Panc1 (cell line): ENCODE measurements at regions not wholly inside any gene's neighbourhood (a gene's known extent, or its start where the extent isn't known, plus 50 kb on each side); places are given as distances from the start of the nearest gene placed in this dataset.

Experiments
- ATAC-seq: fragments of 200-7000 bp; cut with Tn5 transposase; 2 replicates; pipeline ENCODE4 v1.9.1; 2020; ENCODE audit warnings: mild to moderate bottlenecking, moderate library complexity
- BruUV-seq: library from RNA; stranded (reverse); fragments of 400-500 nt; replicated peaks from 2 replicates; lab custom pipeline; 2021; lab: Mats Ljungman, UMichigan
- CTCF ChIA-PET: fragments of 300-600 bp; sonication (Branson Sonifier 250); formaldehyde crosslinking; loops from one replicate; lab custom pipeline; 2022; ENCODE audit warnings: antibody characterized with exemption; lab: Charles Lee
- POLR2A ChIA-PET: fragments of 300-600 bp; sonication (Branson Sonifier 250); formaldehyde crosslinking; loops from one replicate; lab custom pipeline; 2022; ENCODE audit warnings: antibody characterized with exemption; lab: Charles Lee
- DNase-seq: peaks from one replicate; pipeline ENCODE4 v3.0.0-alpha.2; 2010; ENCODE audit warnings: low read depth, low spot score
- H3K27ac ChIP-seq: 2 replicates; pipeline ENCODE4 v1.5.1; 2011; ENCODE audit warnings: mild to moderate bottlenecking, low read length, inconsistent platforms
- H3K27me3 ChIP-seq: fragments of 200-500 bp; sonication (Bioruptor generic); 2 replicates; pipeline ENCODE4 v1.6.0; 2014; ENCODE audit warnings: low read length, inconsistent platforms; ENCODE audit not compliant: control insufficient read depth, insufficient read depth
- H3K36me3 ChIP-seq: fragments of 200-500 bp; sonication (Bioruptor generic); 2 replicates; pipeline ENCODE4 v1.5.1; 2014; ENCODE audit warnings: inconsistent platforms, mild to moderate bottlenecking, low read length, moderate library complexity; ENCODE audit not compliant: control insufficient read depth, insufficient read depth
- H3K4me1 ChIP-seq: 2 replicates; pipeline ENCODE4 v1.5.1; 2011; ENCODE audit warnings: inconsistent platforms, mild to moderate bottlenecking, low read length, moderate library complexity; ENCODE audit not compliant: control insufficient read depth, insufficient read depth
- H3K4me3 ChIP-seq, 2 experiments: 2 replicates each; pipeline ENCODE4 v1.5.1; 2011 to 2012; ENCODE audit warnings: low read depth in 2 of 2, low read length in 2 of 2, mild to moderate bottlenecking in 2 of 2, inconsistent platforms in 1 of 2, moderate library complexity in 1 of 2
- H3K9me3 ChIP-seq: fragments of 200-500 bp; sonication (Bioruptor generic); 2 replicates; pipeline ENCODE4 v1.5.1; 2014; ENCODE audit warnings: low read depth, mild to moderate bottlenecking, inconsistent platforms, low read length, moderate library complexity; ENCODE audit not compliant: control insufficient read depth, insufficient read depth
- CTCF ChIP-seq: fragments of 450-650 bp; IDR thresholded peaks from 2 replicates; pipeline ENCODE4 v1.5.1; 2017; ENCODE audit warnings: mild to moderate bottlenecking
- POLR2AphosphoS5 ChIP-seq: IDR thresholded peaks from 2 replicates; pipeline ENCODE4 v1.6.1; 2012; ENCODE audit warnings: mild to moderate bottlenecking, low read depth, low read length, moderate library complexity
- REST ChIP-seq, 2 experiments: IDR thresholded peaks; 2 replicates each; pipeline ENCODE4 v1.6.1; 2011 to 2012; ENCODE audit warnings: low read depth in 2 of 2, control low read depth in 1 of 2, low read length in 1 of 2, mild to moderate bottlenecking in 1 of 2, moderate library complexity in 1 of 2; ENCODE audit not compliant: insufficient read depth in 1 of 2
- SIN3A ChIP-seq: IDR thresholded peaks from 2 replicates; pipeline ENCODE4 v1.6.1; 2012; ENCODE audit warnings: low read depth, mild to moderate bottlenecking, low read length, moderate library complexity, borderline replicate concordance; ENCODE audit not compliant: insufficient read depth
- TCF7L2 ChIP-seq: IDR thresholded peaks from 2 replicates; pipeline ENCODE4 v1.6.1; 2011; ENCODE audit warnings: mild to moderate bottlenecking, low read depth, low read length, inconsistent platforms
- in situ Hi-C: cut with HindIII; loops from 2 replicates; pipeline ENCODE4 v1.10.0; 2016; ENCODE audit warnings: low sequenced_read_pairs, low pct_unique_long_range_greater_than_20kb
- intact Hi-C: fragments of 100-400 bp; cut with micrococcal nuclease; formaldehyde crosslinking; loops from one replicate; pipeline ENCODE4 v1.10.0; 2022; ENCODE audit not compliant: unreplicated experiment

- Histone ChIP-seq H3K36me3 (no peaks in the 10 kb centered on the region), H3K27me3 (no peaks in the 10 kb centered on the region), H3K4me1 (no peaks in the 10 kb centered on the region), H3K9me3 (no peaks in the 10 kb centered on the region), H3K27ac (no peak overlapping the region), H3K4me3 (no peak overlapping the region)
- ATAC-seq, result no peak
- intact Hi-C loops, result no loop called here
- CTCF ChIA-PET, result no interaction called here
- POLR2A ChIA-PET, result no interaction called here
- no TSS peak for BruUV-seq
- in situ Hi-C loops, result no loop called here
- no peak for DNase-seq
- TF ChIP-seq TCF7L2 (no peak), REST (IDR thresholded peaks at IDR 0.05; ENCODE audit: insufficient read depth in 1 of 2, low read depth in 2 of 2, low read length in 1 of 2) (no peak), CTCF (no peak), SIN3A (no peak), POLR2AphosphoS5 (no peak)
Observed at GRCh38 chr6:23568292-23568691, 557.7 kb upstream of the NRSN1 start.

GRCh38 chr6:23584134-23584763 is 541.8 kb upstream of the NRSN1 start:
- H3K27me3 ChIP-seq, result no peaks in the 10 kb centered on the region
- in situ Hi-C loops, result no loop called here
- ChIA-PET POLR2A (no interaction called here), CTCF (no interaction called here)
- DNase-seq, result no peak
- no peak overlapping the region for H3K27ac ChIP-seq
- TF ChIP-seq SIN3A (no peak), REST (IDR thresholded peaks at IDR 0.05; ENCODE audit: insufficient read depth in 1 of 2, low read depth in 2 of 2, low read length in 1 of 2) (no peak), TCF7L2 (no peak), CTCF (no peak)
- no peak for ATAC-seq
- H3K4me1 ChIP-seq, result no peaks in the 10 kb centered on the region
- no peak overlapping the region for H3K4me3 ChIP-seq
- no TSS peak for BruUV-seq
- H3K36me3 ChIP-seq, result no peaks in the 10 kb centered on the region
- intact Hi-C loops, result no loop called here
- no peaks in the 10 kb centered on the region for H3K9me3 ChIP-seq
